GM19397 (cell line): ENCODE measurements at regions not wholly inside any gene's neighbourhood (a gene's known extent, or its start where the extent isn't known, plus 50 kb on each side); places are given as distances from the start of the nearest gene placed in this dataset.
"Not testable (repeated sequence)": the region's sequence is repeated elsewhere in the genome, so short reads cannot be mapped to it uniquely, and the experiment has no call there.

Experiments
- ATAC-seq: cut with Tn5 transposase; IDR thresholded peaks from one replicate; pipeline ENCODE4 v1.9.1; 2021; ENCODE audit warnings: mild to moderate bottlenecking, moderate library complexity; ENCODE audit not compliant: unreplicated experiment

GRCh38 chr2:35463805-35464596 is 891.6 kb upstream of the CRIM1 start:
- ATAC-seq: no peak

GRCh38 chr2:35462226-35462998 is 893.2 kb upstream of the CRIM1 start:
- ATAC-seq: no peak

GRCh38 chr2:35461406-35461805 is 894.2 kb upstream of the CRIM1 start:
- ATAC-seq: no peak

- ATAC-seq: no peak
Measured at GRCh38 chr2:35454966-35455638, 900.5 kb upstream of the CRIM1 start.

- no peak for ATAC-seq
Measured at GRCh38 chr2:35447821-35448220, 907.8 kb upstream of the CRIM1 start.

- ATAC-seq: no peak
Measured at GRCh38 chr2:35447215-35447614, 908.4 kb upstream of the CRIM1 start.

GRCh38 chr2:35443087-35443486 is 912.5 kb upstream of the CRIM1 start:
- no peak for ATAC-seq

- not testable (repeated sequence) for ATAC-seq
Measured at GRCh38 chr2:35441575-35441974, 914.0 kb upstream of the CRIM1 start.

- not testable (repeated sequence) for ATAC-seq
Measured at GRCh38 chr2:35440308-35440707, 915.3 kb upstream of the CRIM1 start.

GRCh38 chr2:35436893-35437292 is 918.7 kb upstream of the CRIM1 start:
- ATAC-seq: not testable (repeated sequence)

- ATAC-seq: peak; percentile 52
Measured at GRCh38 chr2:35428548-35428947, 927.0 kb upstream of the CRIM1 start.

- no peak for ATAC-seq
Measured at GRCh38 chr2:35421485-35421884, 934.1 kb upstream of the CRIM1 start.

GRCh38 chr2:35417293-35417692 is 938.3 kb upstream of the CRIM1 start:
- ATAC-seq: no peak

GRCh38 chr2:35416391-35417140 is 939.0 kb upstream of the CRIM1 start:
- ATAC-seq: no peak

GRCh38 chr2:35415942-35416341 is 939.6 kb upstream of the CRIM1 start:
- no peak for ATAC-seq

- ATAC-seq: no peak
Measured at GRCh38 chr2:35415282-35415681, 940.3 kb upstream of the CRIM1 start.

GRCh38 chr2:35410431-35411061 is 945.0 kb upstream of the CRIM1 start:
- no peak for ATAC-seq

GRCh38 chr2:35409762-35410161 is 945.8 kb upstream of the CRIM1 start:
- ATAC-seq: no peak

- ATAC-seq: no peak
Measured at GRCh38 chr2:35408320-35408719, 947.3 kb upstream of the CRIM1 start.

- ATAC-seq: no peak
Measured at GRCh38 chr2:35391736-35392442, 963.7 kb upstream of the CRIM1 start.
